ENCODE measurements at regions not wholly inside any gene's neighbourhood (a gene's known extent, or its start where the extent isn't known, plus 50 kb on each side); places are given as distances from the start of the nearest gene placed in this dataset.
"Not testable (repeated sequence)": the region's sequence is repeated elsewhere in the genome, so short reads cannot be mapped to it uniquely, and the experiment has no call there.

- no peak for DNase-seq
Observed at GRCh38 chr14:86072116-86072894, 542.4 kb downstream of the FLRT2 start.

- DNase-seq: no peak
Observed at GRCh38 chr14:86066651-86067050, 536.7 kb downstream of the FLRT2 start.

GRCh38 chr14:86065407-86065806 is 535.5 kb downstream of the FLRT2 start:
- no peak for DNase-seq

GRCh38 chr14:86064595-86064994 is 534.7 kb downstream of the FLRT2 start:
- DNase-seq: not testable (repeated sequence)

GRCh38 chr14:86057018-86057667 is 527.2 kb downstream of the FLRT2 start:
- DNase-seq: peak; percentile 45

GRCh38 chr14:86055512-86056075 is 525.6 kb downstream of the FLRT2 start:
- DNase-seq: no peak

- DNase-seq: no peak
Observed at GRCh38 chr14:86052868-86053267, 522.9 kb downstream of the FLRT2 start.

GRCh38 chr14:86050757-86051156 is 520.8 kb downstream of the FLRT2 start:
- no peak for DNase-seq

- DNase-seq: no peak
Observed at GRCh38 chr14:86050072-86050683, 520.2 kb downstream of the FLRT2 start.

GRCh38 chr14:86039176-86039575 is 509.2 kb downstream of the FLRT2 start:
- DNase-seq: peak; percentile 15

- DNase-seq: peak; percentile 39
Observed at GRCh38 chr14:86038387-86039042, 508.6 kb downstream of the FLRT2 start.

- DNase-seq: no peak
Observed at GRCh38 chr14:86035882-86036281, 505.9 kb downstream of the FLRT2 start.

- DNase-seq: no peak
Observed at GRCh38 chr14:86027990-86028389, 498.0 kb downstream of the FLRT2 start.

GRCh38 chr14:86027144-86027543 is 497.2 kb downstream of the FLRT2 start:
- DNase-seq: no peak

GRCh38 chr14:86022031-86022629 is 492.2 kb downstream of the FLRT2 start:
- no peak for DNase-seq

GRCh38 chr14:86020841-86021240 is 490.9 kb downstream of the FLRT2 start:
- no peak for DNase-seq

- no peak for DNase-seq
Observed at GRCh38 chr14:86015941-86016340, 486.0 kb downstream of the FLRT2 start.

GRCh38 chr14:86015511-86015910 is 485.6 kb downstream of the FLRT2 start:
- no peak for DNase-seq

GRCh38 chr14:86013641-86014040 is 483.7 kb downstream of the FLRT2 start:
- DNase-seq: no peak

- DNase-seq: no peak
Observed at GRCh38 chr14:86012461-86012860, 482.5 kb downstream of the FLRT2 start.

GRCh38 chr14:86003998-86004397 is 474.1 kb downstream of the FLRT2 start:
- no peak for DNase-seq

GRCh38 chr14:85996551-85996950 is 466.6 kb downstream of the FLRT2 start:
- no peak for DNase-seq
